ENCODE measurements at regions not wholly inside any gene's neighbourhood (a gene's known extent, or its start where the extent isn't known, plus 50 kb on each side); places are given as distances from the start of the nearest gene placed in this dataset.

DNA sequence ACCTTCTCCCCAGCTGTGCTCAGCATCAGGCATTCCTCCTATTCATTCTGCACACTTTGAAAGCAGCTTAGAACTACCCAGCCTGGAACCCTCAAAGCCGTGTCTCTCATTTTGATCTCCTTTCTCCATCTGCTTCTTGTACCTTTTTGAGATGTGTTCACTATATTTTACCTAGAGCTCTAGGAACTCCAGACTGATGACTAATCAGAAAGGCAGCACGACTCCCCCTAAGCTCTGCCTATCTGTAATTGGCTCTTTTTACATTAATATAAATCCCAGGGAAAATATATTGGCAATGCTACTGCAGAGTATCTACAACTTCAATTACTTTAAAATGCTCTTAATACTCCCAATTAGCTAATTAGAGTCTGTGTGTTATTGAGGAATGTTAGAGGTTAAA is 671.5 kb downstream of the CBLN4 start:
- no peak for TF ChIP-seq POLR2A (IDR thresholded peaks at IDR 0.05)
- TF ChIP-seq, protein P1, sequence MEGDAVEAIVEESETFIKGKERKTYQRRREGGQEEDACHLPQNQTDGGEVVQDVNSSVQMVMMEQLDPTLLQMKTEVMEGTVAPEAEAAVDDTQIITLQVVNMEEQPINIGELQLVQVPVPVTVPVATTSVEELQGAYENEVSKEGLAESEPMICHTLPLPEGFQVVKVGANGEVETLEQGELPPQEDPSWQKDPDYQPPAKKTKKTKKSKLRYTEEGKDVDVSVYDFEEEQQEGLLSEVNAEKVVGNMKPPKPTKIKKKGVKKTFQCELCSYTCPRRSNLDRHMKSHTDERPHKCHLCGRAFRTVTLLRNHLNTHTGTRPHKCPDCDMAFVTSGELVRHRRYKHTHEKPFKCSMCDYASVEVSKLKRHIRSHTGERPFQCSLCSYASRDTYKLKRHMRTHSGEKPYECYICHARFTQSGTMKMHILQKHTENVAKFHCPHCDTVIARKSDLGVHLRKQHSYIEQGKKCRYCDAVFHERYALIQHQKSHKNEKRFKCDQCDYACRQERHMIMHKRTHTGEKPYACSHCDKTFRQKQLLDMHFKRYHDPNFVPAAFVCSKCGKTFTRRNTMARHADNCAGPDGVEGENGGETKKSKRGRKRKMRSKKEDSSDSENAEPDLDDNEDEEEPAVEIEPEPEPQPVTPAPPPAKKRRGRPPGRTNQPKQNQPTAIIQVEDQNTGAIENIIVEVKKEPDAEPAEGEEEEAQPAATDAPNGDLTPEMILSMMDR (IDR thresholded peaks at IDR 0.05) = no peak
- no peak for TF ChIP-seq POLR2AphosphoS5 (IDR thresholded peaks at IDR 0.05)
- TF ChIP-seq EP300 (IDR thresholded peaks at IDR 0.05) = no peak
